WERI-Rb-1 (cell line): ENCODE measurements at regions not wholly inside any gene's neighbourhood (a gene's known extent, or its start where the extent isn't known, plus 50 kb on each side); places are given as distances from the start of the nearest gene placed in this dataset.

Experiments used
- DNase-seq: peaks from one replicate; pipeline ENCODE4 v3.0.0-alpha.2; 2020
- H3K27ac ChIP-seq: fragments of 250-450 bp; sonication (Bioruptor Pico); 2 replicates; pipeline ENCODE4 v1.5.1; 2020; ENCODE audit warnings: mild to moderate bottlenecking, moderate library complexity
- H3K27me3 ChIP-seq: fragments of 250-450 bp; sonication (Bioruptor Pico); 2 replicates; pipeline ENCODE4 v1.5.1; 2021; ENCODE audit warnings: mild to moderate bottlenecking, low read depth, moderate library complexity; ENCODE audit not compliant: insufficient read depth, severe bottlenecking
- H3K36me3 ChIP-seq: fragments of 250-450 bp; sonication (Bioruptor Pico); 2 replicates; pipeline ENCODE4 v1.5.1; 2020; ENCODE audit warnings: mild to moderate bottlenecking, moderate library complexity
- H3K4me3 ChIP-seq: 2 replicates; pipeline ENCODE4 v1.5.1; 2011; ENCODE audit warnings: low read depth, mild to moderate bottlenecking, control low read depth, low read length
- H3K9me3 ChIP-seq: fragments of 250-450 bp; sonication (Bioruptor Pico); 2 replicates; pipeline ENCODE4 v1.5.1; 2021; ENCODE audit warnings: mild to moderate bottlenecking, moderate library complexity; ENCODE audit not compliant: severe bottlenecking
- CTCF ChIP-seq: IDR thresholded peaks from 2 replicates; pipeline ENCODE4 v1.5.1; 2011; ENCODE audit warnings: low read depth, mild to moderate bottlenecking, control low read depth, inconsistent platforms, low read length

GRCh38 chr12:89206390-89206789 lies 145.9 kb downstream of the DUSP6 start:
- Histone ChIP-seq H3K27me3 (no peaks in the 10 kb centered on the region), H3K36me3 (no peaks in the 10 kb centered on the region), H3K4me3 (no peak overlapping the region), H3K27ac (no peak overlapping the region), H3K9me3 (no peaks in the 10 kb centered on the region)
- DNase-seq = no peak
- no peak for TF ChIP-seq CTCF

- no peak for TF ChIP-seq CTCF
- no peaks in the 10 kb centered on the region for H3K27me3 ChIP-seq
Measured at GRCh38 chr12:89205517-89205916, 146.8 kb downstream of the DUSP6 start.

GRCh38 chr12:89203144-89203543 lies 149.2 kb downstream of the DUSP6 start:
- no peaks in the 10 kb centered on the region for H3K36me3 ChIP-seq
- no peak overlapping the region for H3K4me3 ChIP-seq
- no peak for DNase-seq
- H3K27ac ChIP-seq = no peak overlapping the region
- no peaks in the 10 kb centered on the region for H3K27me3 ChIP-seq
- no peak for TF ChIP-seq CTCF
- H3K9me3 ChIP-seq = no peaks in the 10 kb centered on the region

More at GRCh38 chr12:89205517-89205916, 146.8 kb downstream of the DUSP6 start:
- H3K4me3 ChIP-seq = no peak overlapping the region
- no peak overlapping the region for H3K27ac ChIP-seq
- H3K36me3 ChIP-seq = no peaks in the 10 kb centered on the region
- no peaks in the 10 kb centered on the region for H3K9me3 ChIP-seq
- DNase-seq = no peak

- DNase-seq = no peak
- Histone ChIP-seq H3K4me3 (no peak overlapping the region), H3K27ac (no peak overlapping the region), H3K9me3 (no peaks in the 10 kb centered on the region), H3K36me3 (no peaks in the 10 kb centered on the region), H3K27me3 (no peaks in the 10 kb centered on the region)
- TF ChIP-seq CTCF = no peak
Measured at GRCh38 chr12:89200217-89200616, 152.1 kb downstream of the DUSP6 start.

- no peak for TF ChIP-seq CTCF
- H3K9me3 ChIP-seq = no peaks in the 10 kb centered on the region
Measured at GRCh38 chr12:89195470-89195869, 156.8 kb downstream of the DUSP6 start.

GRCh38 chr12:89194683-89195082 lies 157.6 kb downstream of the DUSP6 start:
- H3K36me3 ChIP-seq = no peaks in the 10 kb centered on the region

More at GRCh38 chr12:89195470-89195869, 156.8 kb downstream of the DUSP6 start:
- H3K27ac ChIP-seq = no peak overlapping the region
- DNase-seq = no peak
- H3K27me3 ChIP-seq = no peaks in the 10 kb centered on the region
- no peak overlapping the region for H3K4me3 ChIP-seq
- H3K36me3 ChIP-seq = no peaks in the 10 kb centered on the region

More at GRCh38 chr12:89194683-89195082, 157.6 kb downstream of the DUSP6 start:
- Histone ChIP-seq H3K4me3 (no peak overlapping the region), H3K27me3 (no peaks in the 10 kb centered on the region), H3K27ac (no peak overlapping the region), H3K9me3 (no peaks in the 10 kb centered on the region)
- DNase-seq = no peak
- TF ChIP-seq CTCF = no peak
